ENCODE measurements at regions not wholly inside any gene's neighbourhood (a gene's known extent, or its start where the extent isn't known, plus 50 kb on each side); places are given as distances from the start of the nearest gene placed in this dataset.

DNA sequence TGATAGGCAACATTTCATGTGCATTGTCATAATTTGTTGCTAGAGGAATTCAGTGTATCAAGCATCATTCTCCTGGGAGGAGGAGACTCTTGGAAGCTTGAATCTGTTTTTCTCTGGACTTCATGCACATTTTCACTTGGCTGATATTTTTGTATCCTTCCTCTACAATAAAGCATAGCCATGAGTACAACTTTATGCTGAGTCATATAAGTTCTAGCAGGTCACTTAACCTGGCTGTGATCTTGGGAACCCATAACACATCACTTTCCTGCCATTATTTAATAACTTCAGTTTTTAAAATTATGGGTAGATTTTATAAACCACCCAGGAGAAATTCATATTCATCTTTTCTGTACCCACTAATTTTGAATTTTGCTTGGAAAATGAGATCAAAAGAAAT lies 203.0 kb upstream of the CD96 start:
- H3K9ac ChIP-seq (ENCODE audit: insufficient read depth, low read length): no peak overlapping the region
- H3K4me2 ChIP-seq (ENCODE audit: extremely low read depth, insufficient read depth, low read length): no peak overlapping the region
- no peak overlapping the region for H3K27ac ChIP-seq (ENCODE audit: insufficient read depth, low read length)
- no peak overlapping the region for H2AFZ ChIP-seq (ENCODE audit: low read length)
- no peak for DNase-seq (ENCODE audit: low read depth in 2 of 2)
- TF ChIP-seq, protein P1, sequence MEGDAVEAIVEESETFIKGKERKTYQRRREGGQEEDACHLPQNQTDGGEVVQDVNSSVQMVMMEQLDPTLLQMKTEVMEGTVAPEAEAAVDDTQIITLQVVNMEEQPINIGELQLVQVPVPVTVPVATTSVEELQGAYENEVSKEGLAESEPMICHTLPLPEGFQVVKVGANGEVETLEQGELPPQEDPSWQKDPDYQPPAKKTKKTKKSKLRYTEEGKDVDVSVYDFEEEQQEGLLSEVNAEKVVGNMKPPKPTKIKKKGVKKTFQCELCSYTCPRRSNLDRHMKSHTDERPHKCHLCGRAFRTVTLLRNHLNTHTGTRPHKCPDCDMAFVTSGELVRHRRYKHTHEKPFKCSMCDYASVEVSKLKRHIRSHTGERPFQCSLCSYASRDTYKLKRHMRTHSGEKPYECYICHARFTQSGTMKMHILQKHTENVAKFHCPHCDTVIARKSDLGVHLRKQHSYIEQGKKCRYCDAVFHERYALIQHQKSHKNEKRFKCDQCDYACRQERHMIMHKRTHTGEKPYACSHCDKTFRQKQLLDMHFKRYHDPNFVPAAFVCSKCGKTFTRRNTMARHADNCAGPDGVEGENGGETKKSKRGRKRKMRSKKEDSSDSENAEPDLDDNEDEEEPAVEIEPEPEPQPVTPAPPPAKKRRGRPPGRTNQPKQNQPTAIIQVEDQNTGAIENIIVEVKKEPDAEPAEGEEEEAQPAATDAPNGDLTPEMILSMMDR (conservative IDR thresholded peaks at IDR 0.05 in 1 of 2, IDR thresholded peaks at IDR 0.05 in 1 of 2; ENCODE audit: low read depth in 1 of 2, low read length in 2 of 2): no peak
- no peak for TF ChIP-seq EZH2 (IDR thresholded peaks at IDR 0.05; ENCODE audit: low read length, missing control alignments)
- no peaks in the 10 kb centered on the region for H3K4me1 ChIP-seq (ENCODE audit: control insufficient read depth, extremely low read depth, insufficient read depth, low read length)
- no peaks in the 10 kb centered on the region for H4K20me1 ChIP-seq (ENCODE audit: control insufficient read depth, extremely low read depth, insufficient read depth, low read length)
- no peak overlapping the region for H3K4me3 ChIP-seq (replicated peaks in 1 of 4; ENCODE audit: control extremely low read depth in 1 of 4, insufficient read depth in 1 of 4, low read depth in 3 of 4, low read length in 4 of 4)
- no peaks in the 10 kb centered on the region for H3K9me3 ChIP-seq (ENCODE audit: control insufficient read depth, insufficient read depth, low read depth, low read length)
- H3K27me3 ChIP-seq (ENCODE audit: control insufficient read depth, insufficient read depth, low read length): no peaks in the 10 kb centered on the region
- no peaks in the 10 kb centered on the region for H3K36me3 ChIP-seq (ENCODE audit: control insufficient read depth, insufficient read depth, low read length)
- no peaks in the 10 kb centered on the region for H3K79me2 ChIP-seq (ENCODE audit: control insufficient read depth, insufficient read depth, low read length)

DNA sequence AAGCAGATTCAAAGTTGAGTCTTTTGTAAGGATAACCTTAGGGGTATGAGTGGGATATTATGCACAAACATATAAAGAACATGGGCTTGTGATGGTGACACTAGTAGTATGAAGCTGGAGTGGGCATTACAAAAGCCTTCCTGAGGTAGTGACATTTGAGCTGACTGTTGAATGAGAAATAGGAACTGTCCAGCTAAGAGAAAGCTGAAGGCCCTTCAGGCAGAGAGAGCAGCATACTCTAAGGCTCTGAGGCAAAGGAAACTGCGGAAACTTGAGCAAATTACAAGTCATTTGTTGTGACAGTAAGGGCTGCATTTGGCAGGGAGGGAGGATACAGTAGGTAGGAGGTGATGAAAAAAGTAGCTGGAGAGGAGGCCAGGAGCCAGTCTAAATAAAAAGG lies 190.7 kb upstream of the CD96 start:
- no peak for TF ChIP-seq EZH2 (IDR thresholded peaks at IDR 0.05; ENCODE audit: low read length, missing control alignments)
- TF ChIP-seq, protein P1 (conservative IDR thresholded peaks at IDR 0.05 in 1 of 2, IDR thresholded peaks at IDR 0.05 in 1 of 2; ENCODE audit: low read depth in 1 of 2, low read length in 2 of 2): no peak
- Histone ChIP-seq H3K36me3 (ENCODE audit: control insufficient read depth, insufficient read depth, low read length) (no peaks in the 10 kb centered on the region), H3K4me3 (replicated peaks in 1 of 4; ENCODE audit: control extremely low read depth in 1 of 4, insufficient read depth in 1 of 4, low read depth in 3 of 4, low read length in 4 of 4) (no peak overlapping the region), H3K4me1 (ENCODE audit: control insufficient read depth, extremely low read depth, insufficient read depth, low read length) (no peaks in the 10 kb centered on the region), H3K9ac (ENCODE audit: insufficient read depth, low read length) (no peak overlapping the region), H3K27me3 (ENCODE audit: control insufficient read depth, insufficient read depth, low read length) (no peaks in the 10 kb centered on the region), H3K27ac (ENCODE audit: insufficient read depth, low read length) (no peak overlapping the region), H2AFZ (ENCODE audit: low read length) (no peak overlapping the region), H4K20me1 (ENCODE audit: control insufficient read depth, extremely low read depth, insufficient read depth, low read length) (no peaks in the 10 kb centered on the region), H3K9me3 (ENCODE audit: control insufficient read depth, insufficient read depth, low read depth, low read length) (no peaks in the 10 kb centered on the region), H3K4me2 (ENCODE audit: extremely low read depth, insufficient read depth, low read length) (no peak overlapping the region), H3K79me2 (ENCODE audit: control insufficient read depth, insufficient read depth, low read length) (no peaks in the 10 kb centered on the region)
- DNase-seq (ENCODE audit: low read depth in 2 of 2): no peak

DNA sequence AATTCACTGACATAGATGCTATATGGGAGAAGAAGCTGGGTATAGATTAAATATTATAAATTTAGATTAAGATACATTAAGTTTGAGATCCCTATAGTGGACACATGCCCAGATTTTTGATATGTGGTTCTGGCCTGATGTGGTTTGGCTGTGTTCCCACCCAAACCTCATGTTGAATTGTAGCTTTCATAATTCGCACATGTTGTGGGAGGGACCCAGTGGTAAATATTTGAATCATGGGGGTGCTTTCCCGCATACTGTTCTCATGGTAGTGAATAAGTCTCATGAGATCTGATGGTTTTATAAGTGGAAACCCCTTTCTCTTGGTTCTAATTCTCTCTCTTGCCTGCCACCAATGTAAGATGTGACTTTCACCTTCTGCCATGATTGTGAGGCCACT lies 189.4 kb upstream of the CD96 start:
- peak; percentile 11 to 21 for DNase-seq (ENCODE audit: low read depth in 2 of 2)
- no peak overlapping the region for H3K4me3 ChIP-seq (replicated peaks in 1 of 4; ENCODE audit: control extremely low read depth in 1 of 4, insufficient read depth in 1 of 4, low read depth in 3 of 4, low read length in 4 of 4)
- no peak overlapping the region for H3K4me2 ChIP-seq (ENCODE audit: extremely low read depth, insufficient read depth, low read length)
- no peak overlapping the region for H2AFZ ChIP-seq (ENCODE audit: low read length)
- no peak for TF ChIP-seq EZH2 (IDR thresholded peaks at IDR 0.05; ENCODE audit: low read length, missing control alignments)
- TF ChIP-seq, protein P1 (conservative IDR thresholded peaks at IDR 0.05 in 1 of 2, IDR thresholded peaks at IDR 0.05 in 1 of 2; ENCODE audit: low read depth in 1 of 2, low read length in 2 of 2): no peak
- H3K9me3 ChIP-seq (ENCODE audit: control insufficient read depth, insufficient read depth, low read depth, low read length): no peaks in the 10 kb centered on the region
- H3K27ac ChIP-seq (ENCODE audit: insufficient read depth, low read length): no peak overlapping the region
- H4K20me1 ChIP-seq (ENCODE audit: control insufficient read depth, extremely low read depth, insufficient read depth, low read length): no peaks in the 10 kb centered on the region
- H3K9ac ChIP-seq (ENCODE audit: insufficient read depth, low read length): no peak overlapping the region
- no peaks in the 10 kb centered on the region for H3K79me2 ChIP-seq (ENCODE audit: control insufficient read depth, insufficient read depth, low read length)
- no peaks in the 10 kb centered on the region for H3K27me3 ChIP-seq (ENCODE audit: control insufficient read depth, insufficient read depth, low read length)
- H3K4me1 ChIP-seq (ENCODE audit: control insufficient read depth, extremely low read depth, insufficient read depth, low read length): no peaks in the 10 kb centered on the region
- no peaks in the 10 kb centered on the region for H3K36me3 ChIP-seq (ENCODE audit: control insufficient read depth, insufficient read depth, low read length)

All from fibroblast of lung (primary cell).